Neural cell (in vitro differentiated cells): ENCODE measurements at regions not wholly inside any gene's neighbourhood (a gene's known extent, or its start where the extent isn't known, plus 50 kb on each side); places are given as distances from the start of the nearest gene placed in this dataset.

Source experiments
- H2AFZ ChIP-seq: fragments of 200-600, 300-800 bp; sonication (generic), shearing (Covaris generic); 2 replicates; pipeline ENCODE4 v1.6.0; 2014; ENCODE audit warnings: low read depth, mild to moderate bottlenecking, antibody characterized with exemption, low read length, moderate library complexity
- H3F3A ChIP-seq: fragments of 200-600 bp; shearing (Covaris generic); 2 replicates; pipeline ENCODE4 v1.6.1; 2016; ENCODE audit warnings: mild to moderate bottlenecking, moderate library complexity, mixed read lengths, antibody characterized with exemption, low read length; ENCODE audit not compliant: insufficient read depth, poor library complexity, severe bottlenecking
- H3K27ac ChIP-seq: fragments of 200-600, 300-800 bp; sonication (generic), shearing (Covaris generic); 2 replicates; pipeline ENCODE4 v1.5.1; 2014; ENCODE audit warnings: mild to moderate bottlenecking, low read length, moderate library complexity
- H3K27me3 ChIP-seq: fragments of 300-800, 200-600 bp; sonication (generic), shearing (Covaris generic); 2 replicates; pipeline ENCODE4 v1.6.0; 2014; ENCODE audit warnings: mild to moderate bottlenecking, low read depth, low read length, moderate library complexity; ENCODE audit not compliant: insufficient read depth
- H3K36me3 ChIP-seq: fragments of 300-800, 200-600 bp; sonication (generic), shearing (Covaris generic); 2 replicates; pipeline ENCODE4 v1.5.1; 2014; ENCODE audit warnings: mild to moderate bottlenecking, antibody characterized with exemption, low read length, moderate library complexity; ENCODE audit not compliant: insufficient read depth
- H3K4me2 ChIP-seq: fragments of 300-800, 200-600 bp; sonication (generic), shearing (Covaris generic); 2 replicates; pipeline ENCODE4 v1.6.0; 2014; ENCODE audit warnings: mild to moderate bottlenecking, low read length
- H3K4me3 ChIP-seq: fragments of 300-800, 200-600 bp; sonication (generic), shearing (Covaris generic); 2 replicates; pipeline ENCODE4 v1.5.1; 2014; ENCODE audit warnings: mild to moderate bottlenecking, low read length, moderate library complexity
- H3K79me2 ChIP-seq: fragments of 200-600 bp; shearing (Covaris generic); replicated peaks from 2 replicates; pipeline ENCODE4 v1.6.0; 2014; ENCODE audit warnings: mild to moderate bottlenecking, low read length, moderate library complexity; ENCODE audit not compliant: insufficient read depth
- H3K9ac ChIP-seq: fragments of 300-800, 200-600 bp; sonication (generic), shearing (Covaris generic); 2 replicates; pipeline ENCODE4 v1.6.1; 2016; ENCODE audit warnings: mild to moderate bottlenecking, low read length, mixed read lengths
- H3K9me2 ChIP-seq: fragments of 200-600 bp; shearing (Covaris generic); 2 replicates; pipeline ENCODE4 v1.6.1; 2016; ENCODE audit warnings: mild to moderate bottlenecking, low read length, mixed read lengths; ENCODE audit not compliant: insufficient read depth
- H3K9me3 ChIP-seq: fragments of 200-600, 300-800 bp; sonication (generic), shearing (Covaris generic); 2 replicates; pipeline ENCODE4 v1.6.1; 2016; ENCODE audit warnings: mild to moderate bottlenecking, mixed run types, low read length, moderate library complexity, mixed read lengths
- H4K20me1 ChIP-seq: fragments of 200-600 bp; shearing (Covaris generic); 2 replicates; pipeline ENCODE4 v1.6.1; 2016; ENCODE audit warnings: mild to moderate bottlenecking, mixed run types; ENCODE audit not compliant: insufficient read depth
- CTCF ChIP-seq: fragments of 450-650 bp; IDR thresholded peaks from 2 replicates; pipeline ENCODE4 v1.5.1; 2014; ENCODE audit warnings: antibody characterized with exemption, mild to moderate bottlenecking, moderate library complexity; ENCODE audit not compliant: poor library complexity, severe bottlenecking
- EP300 ChIP-seq: fragments of 450-650 bp; conservative IDR thresholded peaks from 2 replicates; pipeline ENCODE4 v1.6.1; 2014; ENCODE audit warnings: antibody characterized with exemption, mild to moderate bottlenecking, moderate library complexity; ENCODE audit not compliant: poor library complexity, severe bottlenecking
- EZH2 ChIP-seq: fragments of 200-600, 300-800 bp; shearing (Covaris generic), sonication (generic); IDR thresholded peaks from 2 replicates; pipeline ENCODE4 v1.6.1; 2014; ENCODE audit warnings: antibody characterized with exemption, low read length, borderline replicate concordance, mild to moderate bottlenecking; ENCODE audit not compliant: insufficient read depth, poor library complexity, severe bottlenecking
- MXI1 ChIP-seq: fragments of 450-650 bp; conservative IDR thresholded peaks from 2 replicates; pipeline ENCODE4 v1.6.1; 2014; ENCODE audit warnings: antibody characterized with exemption, mild to moderate bottlenecking; ENCODE audit not compliant: poor library complexity, severe bottlenecking
- POLR2AphosphoS5 ChIP-seq: IDR thresholded peaks from 2 replicates; pipeline ENCODE4 v1.6.1; 2012
- RAD21 ChIP-seq: fragments of 450-650 bp; conservative IDR thresholded peaks from 2 replicates; pipeline ENCODE4 v1.6.1; 2014; ENCODE audit warnings: antibody characterized with exemption, mild to moderate bottlenecking, moderate library complexity
- SMC3 ChIP-seq: fragments of 450-650 bp; conservative IDR thresholded peaks from 2 replicates; pipeline ENCODE4 v1.6.1; 2014; ENCODE audit warnings: antibody characterized with exemption, mild to moderate bottlenecking, moderate library complexity; ENCODE audit not compliant: poor library complexity
- TAF1 ChIP-seq: IDR thresholded peaks from 2 replicates; pipeline ENCODE4 v1.6.1; 2012; ENCODE audit warnings: low read depth
- TF ChIP-seq, protein P1 (sequence below): IDR thresholded peaks from 2 replicates; pipeline ENCODE4 v1.6.1; 2012; ENCODE audit warnings: borderline replicate concordance

GRCh38 chr17:49911719-49912118, 57.3 kb upstream of the DLX4 start:
- Histone ChIP-seq H3K4me3 (no peak overlapping the region), H3K9me3 (no peaks in the 10 kb centered on the region), H3K27me3 (peaks cover 34% of the 10 kb centered on the region), H3K79me2 (no peaks in the 10 kb centered on the region), H3K36me3 (no peaks in the 10 kb centered on the region), H4K20me1 (no peaks in the 10 kb centered on the region), H3K9ac (no peak overlapping the region), H3K9me2 (no peaks in the 10 kb centered on the region), H2AFZ (no peak overlapping the region), H3K27ac (no peak overlapping the region), H3K4me2 (no peak overlapping the region), H3F3A (no peaks in the 10 kb centered on the region)
- no peak for TF ChIP-seq TAF1
- no peak for TF ChIP-seq EP300
- TF ChIP-seq, protein P1, sequence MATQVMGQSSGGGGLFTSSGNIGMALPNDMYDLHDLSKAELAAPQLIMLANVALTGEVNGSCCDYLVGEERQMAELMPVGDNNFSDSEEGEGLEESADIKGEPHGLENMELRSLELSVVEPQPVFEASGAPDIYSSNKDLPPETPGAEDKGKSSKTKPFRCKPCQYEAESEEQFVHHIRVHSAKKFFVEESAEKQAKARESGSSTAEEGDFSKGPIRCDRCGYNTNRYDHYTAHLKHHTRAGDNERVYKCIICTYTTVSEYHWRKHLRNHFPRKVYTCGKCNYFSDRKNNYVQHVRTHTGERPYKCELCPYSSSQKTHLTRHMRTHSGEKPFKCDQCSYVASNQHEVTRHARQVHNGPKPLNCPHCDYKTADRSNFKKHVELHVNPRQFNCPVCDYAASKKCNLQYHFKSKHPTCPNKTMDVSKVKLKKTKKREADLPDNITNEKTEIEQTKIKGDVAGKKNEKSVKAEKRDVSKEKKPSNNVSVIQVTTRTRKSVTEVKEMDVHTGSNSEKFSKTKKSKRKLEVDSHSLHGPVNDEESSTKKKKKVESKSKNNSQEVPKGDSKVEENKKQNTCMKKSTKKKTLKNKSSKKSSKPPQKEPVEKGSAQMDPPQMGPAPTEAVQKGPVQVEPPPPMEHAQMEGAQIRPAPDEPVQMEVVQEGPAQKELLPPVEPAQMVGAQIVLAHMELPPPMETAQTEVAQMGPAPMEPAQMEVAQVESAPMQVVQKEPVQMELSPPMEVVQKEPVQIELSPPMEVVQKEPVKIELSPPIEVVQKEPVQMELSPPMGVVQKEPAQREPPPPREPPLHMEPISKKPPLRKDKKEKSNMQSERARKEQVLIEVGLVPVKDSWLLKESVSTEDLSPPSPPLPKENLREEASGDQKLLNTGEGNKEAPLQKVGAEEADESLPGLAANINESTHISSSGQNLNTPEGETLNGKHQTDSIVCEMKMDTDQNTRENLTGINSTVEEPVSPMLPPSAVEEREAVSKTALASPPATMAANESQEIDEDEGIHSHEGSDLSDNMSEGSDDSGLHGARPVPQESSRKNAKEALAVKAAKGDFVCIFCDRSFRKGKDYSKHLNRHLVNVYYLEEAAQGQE = no peak
- TF ChIP-seq EZH2 = no peak
- no peak for TF ChIP-seq MXI1
- no peak for TF ChIP-seq SMC3
- TF ChIP-seq CTCF = no peak
- TF ChIP-seq POLR2AphosphoS5 = no peak
- TF ChIP-seq RAD21 = no peak

DNA sequence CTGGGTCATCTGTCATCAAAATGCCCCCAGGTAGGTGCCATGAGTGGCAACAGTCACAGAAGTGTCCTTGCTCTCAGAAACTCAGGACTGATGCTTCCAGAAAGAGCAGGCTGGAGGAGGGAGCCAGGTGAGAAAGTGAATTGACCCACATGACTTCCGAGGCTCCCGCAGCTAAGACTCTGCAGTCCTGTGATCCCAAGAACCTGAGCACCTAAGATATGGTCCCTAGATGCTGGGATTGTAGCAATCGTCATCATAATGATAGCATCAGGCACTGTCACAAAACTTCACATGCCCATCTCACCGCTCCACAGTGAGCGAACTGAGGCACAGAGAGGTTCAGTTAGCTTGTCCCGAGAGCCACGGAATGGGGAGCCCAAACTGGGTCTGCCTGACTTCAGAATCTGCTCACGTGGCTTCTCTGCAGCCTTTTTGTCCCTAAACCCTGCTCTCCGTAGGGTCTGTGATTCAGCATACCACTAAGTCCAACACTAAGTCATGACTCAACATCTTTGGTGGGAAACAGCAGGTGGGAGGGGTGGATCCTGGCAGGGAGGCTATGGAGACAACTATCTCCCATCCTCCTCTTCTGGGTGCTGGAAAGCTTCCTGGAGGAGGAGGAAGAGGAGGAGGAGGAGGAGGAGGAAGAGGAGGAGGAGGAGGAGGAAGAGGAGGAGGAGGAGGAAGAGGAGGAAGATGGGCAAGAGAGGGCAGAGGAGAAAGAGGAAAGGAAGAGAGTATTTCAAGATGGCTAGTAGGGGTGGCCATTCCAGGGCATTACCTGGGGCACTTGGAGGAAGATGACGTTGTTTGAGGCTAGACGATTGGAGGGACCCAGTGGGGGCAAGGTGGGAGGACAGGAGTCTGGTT, 55.5 kb upstream of the DLX4 start:
- H3K9me3 ChIP-seq = no peaks in the 10 kb centered on the region
- H3K27ac ChIP-seq = no peak overlapping the region
- no peaks in the 10 kb centered on the region for H3K36me3 ChIP-seq
- H3K4me3 ChIP-seq = no peak overlapping the region
- no peaks in the 10 kb centered on the region for H3F3A ChIP-seq
- H2AFZ ChIP-seq = no peak overlapping the region
- TF ChIP-seq TAF1 (no peak), EZH2 (no peak), SMC3 (no peak), CTCF (no peak), MXI1 (no peak), POLR2AphosphoS5 (no peak), RAD21 (no peak), EP300 (no peak)
- TF ChIP-seq, protein P1 = no peak
- H3K9me2 ChIP-seq = no peaks in the 10 kb centered on the region
- H3K27me3 ChIP-seq = peaks cover 32% of the 10 kb centered on the region
- no peaks in the 10 kb centered on the region for H4K20me1 ChIP-seq
- no peak overlapping the region for H3K9ac ChIP-seq
- no peaks in the 10 kb centered on the region for H3K79me2 ChIP-seq
- no peak overlapping the region for H3K4me2 ChIP-seq
